ENCODE measurements at regions not wholly inside any gene's neighbourhood (a gene's known extent, or its start where the extent isn't known, plus 50 kb on each side); places are given as distances from the start of the nearest gene placed in this dataset.

- no peak for FAIRE-seq
Measured at GRCh38 chr7:41217306-41217705, 485.6 kb downstream of the INHBA start.

- FAIRE-seq = no peak
Measured at GRCh38 chr7:41207141-41207540, 495.7 kb downstream of the INHBA start.

GRCh38 chr7:41206267-41206666 is 496.6 kb downstream of the INHBA start:
- no peak for FAIRE-seq

- no peak for FAIRE-seq
Measured at GRCh38 chr7:41205600-41205999, 497.3 kb downstream of the INHBA start.

- FAIRE-seq = no peak
Measured at GRCh38 chr7:41203542-41203941, 499.3 kb downstream of the INHBA start.

GRCh38 chr7:41201021-41201420 is 501.9 kb downstream of the INHBA start:
- no peak for FAIRE-seq

GRCh38 chr7:41199136-41199535 is 503.8 kb downstream of the INHBA start:
- FAIRE-seq = no peak

- no peak for FAIRE-seq
Measured at GRCh38 chr7:41198502-41198901, 504.4 kb downstream of the INHBA start.

GRCh38 chr7:41197769-41198168 is 505.1 kb downstream of the INHBA start:
- no peak for FAIRE-seq

GRCh38 chr7:41193738-41194282 is 509.1 kb downstream of the INHBA start:
- FAIRE-seq = no peak

GRCh38 chr7:41190581-41190980 is 512.3 kb downstream of the INHBA start:
- FAIRE-seq = no peak

GRCh38 chr7:41189866-41190265 is 513.0 kb downstream of the INHBA start:
- FAIRE-seq = no peak

- peak; percentile 82 for FAIRE-seq
Measured at GRCh38 chr7:41188163-41189130, 514.4 kb downstream of the INHBA start.

- no peak for FAIRE-seq
Measured at GRCh38 chr7:41187322-41187721, 515.6 kb downstream of the INHBA start.

- FAIRE-seq = no peak
Measured at GRCh38 chr7:41185851-41186250, 517.0 kb downstream of the INHBA start.

GRCh38 chr7:41183741-41184140 is 519.1 kb downstream of the INHBA start:
- FAIRE-seq = no peak

GRCh38 chr7:41182782-41183181 is 520.1 kb downstream of the INHBA start:
- no peak for FAIRE-seq

GRCh38 chr7:41175435-41175834 is 527.5 kb downstream of the INHBA start:
- FAIRE-seq = no peak

- FAIRE-seq = no peak
Measured at GRCh38 chr7:41174521-41174920, 528.4 kb downstream of the INHBA start.

GRCh38 chr7:41170466-41170865 is 532.4 kb downstream of the INHBA start:
- FAIRE-seq = peak; percentile 12

GRCh38 chr7:41169317-41169716 is 533.6 kb downstream of the INHBA start:
- no peak for FAIRE-seq

GRCh38 chr7:41167836-41168235 is 535.1 kb downstream of the INHBA start:
- FAIRE-seq = no peak

GRCh38 chr7:41164440-41164839 is 538.5 kb downstream of the INHBA start:
- FAIRE-seq = peak; percentile 91

- no peak for FAIRE-seq
Measured at GRCh38 chr7:41163991-41164390, 538.9 kb downstream of the INHBA start.
